ENCODE measurements at regions not wholly inside any gene's neighbourhood (a gene's known extent, or its start where the extent isn't known, plus 50 kb on each side); places are given as distances from the start of the nearest gene placed in this dataset.

DNA sequence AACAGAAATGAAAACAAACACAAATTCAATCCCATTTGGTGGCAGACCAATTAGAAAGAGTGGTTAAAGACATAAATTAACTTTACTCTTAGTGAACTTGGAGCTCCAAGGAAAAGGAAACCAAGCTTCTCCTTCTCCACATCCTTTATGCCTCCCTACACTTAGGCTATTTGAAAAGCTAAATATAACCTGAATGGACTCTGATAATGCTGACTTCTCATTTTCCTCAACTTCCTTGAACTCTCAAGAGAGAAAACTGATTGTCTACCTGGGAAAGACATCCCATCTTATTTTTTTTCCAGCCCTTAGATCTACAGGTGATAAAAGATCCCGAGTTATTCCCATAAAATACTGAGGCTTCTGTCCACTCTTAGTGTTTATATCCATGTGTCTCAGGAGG is 178.4 kb upstream of the SPAG17 start:
- no peak overlapping the region for H3K4me2 ChIP-seq
- no peak overlapping the region for H2AFZ ChIP-seq
- H3K27ac ChIP-seq (ENCODE audit: low read depth): no peak overlapping the region
- DNase-seq (ENCODE audit: low spot score) (no peak), ATAC-seq (no peak)
- no peaks in the 10 kb centered on the region for H3K79me2 ChIP-seq (replicated peaks; ENCODE audit: insufficient read depth)
- Mint-ChIP-seq H3K4me3 (no peak overlapping the region), H3K27ac (no peak overlapping the region), H3K9me3 (peaks cover 17% of the 10 kb centered on the region; the same call in 2 of the 3 replicates), H3K4me1 (peaks cover 6% of the 10 kb centered on the region; the same call in 2 of the 3 replicates), H3K27me3 (ENCODE audit: insufficient read depth, low read depth, poor library complexity) (peaks cover 1% of the 10 kb centered on the region), H3K36me3 (ENCODE audit: low read depth) (peaks cover 8% of the 10 kb centered on the region; the same call in 2 of the 3 replicates)
- H3K27me3 ChIP-seq (ENCODE audit: insufficient read depth): no peaks in the 10 kb centered on the region
- no peaks in the 10 kb centered on the region for H3K4me1 ChIP-seq (ENCODE audit: insufficient read depth)
- no peaks in the 10 kb centered on the region for H4K20me1 ChIP-seq (replicated peaks; ENCODE audit: insufficient read depth)
- peaks cover 3% of the 10 kb centered on the region; the same call in 1 of the 2 replicates for H3K36me3 ChIP-seq (ENCODE audit: insufficient read depth)
- 0 out of 2 replicates have a peak, but pooled peaks cover 3% of the 10 kb centered on the region for H3K9me2 ChIP-seq (ENCODE audit: insufficient read depth)
- no peak overlapping the region for H3K4me3 ChIP-seq
- no peaks in the 10 kb centered on the region for H3F3A ChIP-seq (replicated peaks; ENCODE audit: low read depth)
- TF ChIP-seq STAT1 (IDR thresholded peaks at IDR 0.05; ENCODE audit: unreplicated experiment) (no peak), JUNB (IDR thresholded peaks at IDR 0.05; ENCODE audit: unreplicated experiment) (no peak), ZNF331 (CRISPR knock-in tag; IDR thresholded peaks at IDR 0.05; ENCODE audit: low read depth) (no peak), NANOG (IDR thresholded peaks at IDR 0.05; ENCODE audit: borderline replicate concordance) (no peak), EZH2phosphoT487 (IDR thresholded peaks at IDR 0.05; ENCODE audit: unreplicated experiment) (no peak), POLR2AphosphoS5 (IDR thresholded peaks at IDR 0.05; ENCODE audit: low read depth) (no peak), EZH2 (IDR thresholded peaks at IDR 0.05; ENCODE audit: low read depth, unreplicated experiment) (no peak), CREB1 (CRISPR knock-in tag; IDR thresholded peaks at IDR 0.05; ENCODE audit: low read depth) (no peak), REST (IDR thresholded peaks at IDR 0.05; ENCODE audit: unreplicated experiment) (no peak), ZNF114 (CRISPR knock-in tag; IDR thresholded peaks at IDR 0.05) (no peak)
- TF ChIP-seq, protein P1, sequence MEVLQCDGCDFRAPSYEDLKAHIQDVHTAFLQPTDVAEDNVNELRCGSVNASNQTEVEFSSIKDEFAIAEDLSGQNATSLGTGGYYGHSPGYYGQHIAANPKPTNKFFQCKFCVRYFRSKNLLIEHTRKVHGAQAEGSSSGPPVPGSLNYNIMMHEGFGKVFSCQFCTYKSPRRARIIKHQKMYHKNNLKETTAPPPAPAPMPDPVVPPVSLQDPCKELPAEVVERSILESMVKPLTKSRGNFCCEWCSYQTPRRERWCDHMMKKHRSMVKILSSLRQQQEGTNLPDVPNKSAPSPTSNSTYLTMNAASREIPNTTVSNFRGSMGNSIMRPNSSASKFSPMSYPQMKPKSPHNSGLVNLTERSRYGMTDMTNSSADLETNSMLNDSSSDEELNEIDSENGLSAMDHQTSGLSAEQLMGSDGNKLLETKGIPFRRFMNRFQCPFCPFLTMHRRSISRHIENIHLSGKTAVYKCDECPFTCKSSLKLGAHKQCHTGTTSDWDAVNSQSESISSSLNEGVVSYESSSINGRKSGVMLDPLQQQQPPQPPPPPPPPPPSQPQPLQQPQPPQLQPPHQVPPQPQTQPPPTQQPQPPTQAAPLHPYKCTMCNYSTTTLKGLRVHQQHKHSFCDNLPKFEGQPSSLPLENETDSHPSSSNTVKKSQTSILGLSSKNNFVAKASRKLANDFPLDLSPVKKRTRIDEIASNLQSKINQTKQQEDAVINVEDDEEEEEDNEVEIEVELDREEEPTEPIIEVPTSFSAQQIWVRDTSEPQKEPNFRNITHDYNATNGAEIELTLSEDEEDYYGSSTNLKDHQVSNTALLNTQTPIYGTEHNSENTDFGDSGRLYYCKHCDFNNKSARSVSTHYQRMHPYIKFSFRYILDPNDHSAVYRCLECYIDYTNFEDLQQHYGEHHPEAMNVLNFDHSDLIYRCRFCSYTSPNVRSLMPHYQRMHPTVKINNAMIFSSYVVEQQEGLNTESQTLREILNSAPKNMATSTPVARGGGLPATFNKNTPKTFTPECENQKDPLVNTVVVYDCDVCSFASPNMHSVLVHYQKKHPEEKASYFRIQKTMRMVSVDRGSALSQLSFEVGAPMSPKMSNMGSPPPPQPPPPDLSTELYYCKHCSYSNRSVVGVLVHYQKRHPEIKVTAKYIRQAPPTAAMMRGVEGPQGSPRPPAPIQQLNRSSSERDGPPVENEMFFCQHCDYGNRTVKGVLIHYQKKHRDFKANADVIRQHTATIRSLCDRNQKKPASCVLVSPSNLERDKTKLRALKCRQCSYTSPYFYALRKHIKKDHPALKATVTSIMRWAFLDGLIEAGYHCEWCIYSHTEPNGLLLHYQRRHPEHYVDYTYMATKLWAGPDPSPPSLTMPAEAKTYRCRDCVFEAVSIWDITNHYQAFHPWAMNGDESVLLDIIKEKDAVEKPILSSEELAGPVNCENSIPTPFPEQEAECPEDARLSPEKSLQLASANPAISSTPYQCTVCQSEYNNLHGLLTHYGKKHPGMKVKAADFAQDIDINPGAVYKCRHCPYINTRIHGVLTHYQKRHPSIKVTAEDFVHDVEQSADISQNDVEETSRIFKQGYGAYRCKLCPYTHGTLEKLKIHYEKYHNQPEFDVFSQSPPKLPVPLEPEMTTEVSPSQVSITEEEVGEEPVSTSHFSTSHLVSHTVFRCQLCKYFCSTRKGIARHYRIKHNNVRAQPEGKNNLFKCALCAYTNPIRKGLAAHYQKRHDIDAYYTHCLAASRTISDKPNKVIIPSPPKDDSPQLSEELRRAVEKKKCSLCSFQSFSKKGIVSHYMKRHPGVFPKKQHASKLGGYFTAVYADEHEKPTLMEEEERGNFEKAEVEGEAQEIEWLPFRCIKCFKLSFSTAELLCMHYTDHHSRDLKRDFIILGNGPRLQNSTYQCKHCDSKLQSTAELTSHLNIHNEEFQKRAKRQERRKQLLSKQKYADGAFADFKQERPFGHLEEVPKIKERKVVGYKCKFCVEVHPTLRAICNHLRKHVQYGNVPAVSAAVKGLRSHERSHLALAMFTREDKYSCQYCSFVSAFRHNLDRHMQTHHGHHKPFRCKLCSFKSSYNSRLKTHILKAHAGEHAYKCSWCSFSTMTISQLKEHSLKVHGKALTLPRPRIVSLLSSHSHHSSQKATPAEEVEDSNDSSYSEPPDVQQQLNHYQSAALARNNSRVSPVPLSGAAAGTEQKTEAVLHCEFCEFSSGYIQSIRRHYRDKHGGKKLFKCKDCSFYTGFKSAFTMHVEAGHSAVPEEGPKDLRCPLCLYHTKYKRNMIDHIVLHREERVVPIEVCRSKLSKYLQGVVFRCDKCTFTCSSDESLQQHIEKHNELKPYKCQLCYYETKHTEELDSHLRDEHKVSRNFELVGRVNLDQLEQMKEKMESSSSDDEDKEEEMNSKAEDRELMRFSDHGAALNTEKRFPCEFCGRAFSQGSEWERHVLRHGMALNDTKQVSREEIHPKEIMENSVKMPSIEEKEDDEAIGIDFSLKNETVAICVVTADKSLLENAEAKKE (CRISPR knock-in tag; IDR thresholded peaks at IDR 0.05): no peak
- TF ChIP-seq, protein P2, sequence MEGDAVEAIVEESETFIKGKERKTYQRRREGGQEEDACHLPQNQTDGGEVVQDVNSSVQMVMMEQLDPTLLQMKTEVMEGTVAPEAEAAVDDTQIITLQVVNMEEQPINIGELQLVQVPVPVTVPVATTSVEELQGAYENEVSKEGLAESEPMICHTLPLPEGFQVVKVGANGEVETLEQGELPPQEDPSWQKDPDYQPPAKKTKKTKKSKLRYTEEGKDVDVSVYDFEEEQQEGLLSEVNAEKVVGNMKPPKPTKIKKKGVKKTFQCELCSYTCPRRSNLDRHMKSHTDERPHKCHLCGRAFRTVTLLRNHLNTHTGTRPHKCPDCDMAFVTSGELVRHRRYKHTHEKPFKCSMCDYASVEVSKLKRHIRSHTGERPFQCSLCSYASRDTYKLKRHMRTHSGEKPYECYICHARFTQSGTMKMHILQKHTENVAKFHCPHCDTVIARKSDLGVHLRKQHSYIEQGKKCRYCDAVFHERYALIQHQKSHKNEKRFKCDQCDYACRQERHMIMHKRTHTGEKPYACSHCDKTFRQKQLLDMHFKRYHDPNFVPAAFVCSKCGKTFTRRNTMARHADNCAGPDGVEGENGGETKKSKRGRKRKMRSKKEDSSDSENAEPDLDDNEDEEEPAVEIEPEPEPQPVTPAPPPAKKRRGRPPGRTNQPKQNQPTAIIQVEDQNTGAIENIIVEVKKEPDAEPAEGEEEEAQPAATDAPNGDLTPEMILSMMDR (conservative IDR thresholded peaks at IDR 0.05; ENCODE audit: low read depth in 2 of 2): no peak
- TF ChIP-seq, protein P3, sequence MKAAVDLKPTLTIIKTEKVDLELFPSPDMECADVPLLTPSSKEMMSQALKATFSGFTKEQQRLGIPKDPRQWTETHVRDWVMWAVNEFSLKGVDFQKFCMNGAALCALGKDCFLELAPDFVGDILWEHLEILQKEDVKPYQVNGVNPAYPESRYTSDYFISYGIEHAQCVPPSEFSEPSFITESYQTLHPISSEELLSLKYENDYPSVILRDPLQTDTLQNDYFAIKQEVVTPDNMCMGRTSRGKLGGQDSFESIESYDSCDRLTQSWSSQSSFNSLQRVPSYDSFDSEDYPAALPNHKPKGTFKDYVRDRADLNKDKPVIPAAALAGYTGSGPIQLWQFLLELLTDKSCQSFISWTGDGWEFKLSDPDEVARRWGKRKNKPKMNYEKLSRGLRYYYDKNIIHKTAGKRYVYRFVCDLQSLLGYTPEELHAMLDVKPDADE (IDR thresholded peaks at IDR 0.05): no peak
